AG04450 (cell line): ENCODE measurements at regions not wholly inside any gene's neighbourhood (a gene's known extent, or its start where the extent isn't known, plus 50 kb on each side); places are given as distances from the start of the nearest gene placed in this dataset.
"Not testable (repeated sequence)": the region's sequence is repeated elsewhere in the genome, so short reads cannot be mapped to it uniquely, and the experiment has no call there.

Experiments used
- CTCF ChIA-PET: fragments of 300-600, 350-600 bp; formaldehyde crosslinking; extraction: SDS; loops from one replicate; lab custom pipeline; 2022; ENCODE audit warnings: antibody characterized with exemption, inconsistent platforms; lab: Charles Lee
- POLR2A ChIA-PET: fragments of 350-600 bp; formaldehyde crosslinking; extraction: SDS; loops from one replicate; lab custom pipeline; 2021; ENCODE audit warnings: antibody characterized with exemption, inconsistent platforms; lab: Yijun Ruan, JAX
- DNase-seq: peaks from one replicate; pipeline ENCODE4 v3.0.0-alpha.2; 2011; ENCODE audit warnings: low read depth, low spot score
- H3K27ac ChIP-seq: one replicate; pipeline ENCODE4 v1.5.1; 2012; ENCODE audit warnings: low read depth, low read length, control low read depth
- H3K27me3 ChIP-seq: one replicate; pipeline ENCODE4 v1.6.0; 2012; ENCODE audit warnings: low read length; ENCODE audit not compliant: control insufficient read depth, insufficient read depth
- H3K4me3 ChIP-seq: 2 replicates; pipeline ENCODE4 v1.5.1; 2011; ENCODE audit warnings: mild to moderate bottlenecking, low read depth, low read length, control low read depth
- H3K9me3 ChIP-seq: 2 replicates; pipeline ENCODE4 v1.5.1; 2012; ENCODE audit warnings: low read length; ENCODE audit not compliant: control insufficient read depth, insufficient read depth
- CTCF ChIP-seq: IDR thresholded peaks from 2 replicates; pipeline ENCODE4 v1.5.1; 2011; ENCODE audit warnings: low read depth, low read length, control low read depth, inconsistent platforms

GRCh38 chr6:27795697-27796494, 116.3 kb downstream of the OR2B2 start:
- POLR2A ChIA-PET: interaction anchor here (0.7 to 1.8 kb wide), 5 partner anchors 11 to 97 kb away, joined by 3 to 5 read pairs (median 4); a partner anchor contains a TSS
- TF ChIP-seq CTCF: peak; percentile 83
- CTCF ChIA-PET: interaction anchor here (0.5 to 6.4 kb wide), 48 partner anchors 8 to 1804 kb away, joined by 3 to 99 read pairs (median 4); a partner anchor contains a TSS

DNA sequence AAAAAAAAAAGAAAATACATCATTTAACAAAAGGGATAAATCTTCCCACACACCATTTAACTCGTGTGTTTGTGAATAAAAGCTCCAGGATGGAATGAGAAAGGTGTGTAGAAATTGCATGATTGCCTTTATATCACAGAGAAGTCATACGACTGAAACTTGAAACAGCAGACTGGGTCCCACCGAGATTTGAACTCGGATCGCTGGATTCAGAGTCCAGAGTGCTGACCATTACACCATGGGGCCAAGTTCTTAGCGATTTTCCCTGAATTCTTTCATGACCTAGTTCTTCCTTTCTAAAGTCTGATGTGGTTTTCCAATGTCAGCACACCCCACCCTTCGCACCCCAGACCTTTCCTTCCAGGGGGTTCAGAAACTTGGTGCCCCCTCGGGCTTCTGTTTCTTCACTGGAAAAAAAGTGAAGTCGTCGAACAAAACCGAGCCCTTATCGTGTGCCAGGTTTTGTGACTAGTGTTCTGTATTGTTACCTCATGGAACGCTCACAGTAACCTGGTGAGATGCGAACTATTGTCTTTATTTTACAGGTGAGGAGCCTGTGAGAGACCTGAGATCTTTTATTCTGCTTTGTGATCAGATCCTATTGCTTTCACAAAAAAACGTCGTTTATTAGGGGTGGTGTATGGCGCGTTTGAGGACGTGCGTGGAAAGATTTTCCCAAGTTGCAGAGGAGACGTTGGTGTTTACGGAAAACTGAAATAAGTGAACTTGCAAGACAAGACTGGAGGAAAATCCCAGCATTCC, 120.8 kb downstream of the OR2B2 start:
- CTCF ChIA-PET: interaction anchor here (1.0 to 1.4 kb wide), 3 partner anchors 34 to 632 kb away, joined by 3 to 4 read pairs (median 3); no protein-coding TSS in a partner anchor
- POLR2A ChIA-PET: interaction anchor here (0.6 to 0.7 kb wide), 4 partner anchors 46 to 554 kb away, joined by 3 to 6 read pairs (median 4); no protein-coding TSS in a partner anchor
- peak overlapping the region; percentile 49 for H3K27ac ChIP-seq
- DNase-seq: no peak
- H3K27me3 ChIP-seq: no peaks in the 10 kb centered on the region
- H3K4me3 ChIP-seq: peak overlapping the region; percentile 73
- no peaks in the 10 kb centered on the region for H3K9me3 ChIP-seq
- no peak for TF ChIP-seq CTCF

More at GRCh38 chr6:27795697-27796494, 116.3 kb downstream of the OR2B2 start:
- no peaks in the 10 kb centered on the region for H3K9me3 ChIP-seq
- no peaks in the 10 kb centered on the region for H3K27me3 ChIP-seq
- DNase-seq: peak; percentile 84
- H3K4me3 ChIP-seq: no peak overlapping the region
- H3K27ac ChIP-seq: no peak overlapping the region

GRCh38 chr6:27788376-27788775, 123.8 kb downstream of the OR2B2 start:
- POLR2A ChIA-PET, DNase-seq, H3K27me3 ChIP-seq, H3K27ac ChIP-seq, H3K9me3 ChIP-seq, H3K4me3 ChIP-seq: not testable (repeated sequence)
- CTCF ChIA-PET: interaction anchor here (0.6 to 1.5 kb wide), 4 partner anchors 8 to 600 kb away, joined by 3 to 7 read pairs (median 4); no protein-coding TSS in a partner anchor

- CTCF ChIA-PET: interaction anchor here (1.0 to 2.0 kb wide), 2 partner anchors 10 to 34 kb away, joined by 5 to 9 read pairs; no protein-coding TSS in a partner anchor
Measured at GRCh38 chr6:27786048-27786447, 126.1 kb downstream of the OR2B2 start.

More at GRCh38 chr6:27786048-27786447, 126.1 kb downstream of the OR2B2 start:
- no peaks in the 10 kb centered on the region for H3K9me3 ChIP-seq
- TF ChIP-seq CTCF: no peak
- POLR2A ChIA-PET: no interaction called here
- peaks cover 2% of the 10 kb centered on the region for H3K27me3 ChIP-seq
- H3K4me3 ChIP-seq: no peak overlapping the region
- DNase-seq: no peak
- no peak overlapping the region for H3K27ac ChIP-seq
